NCI-H146 treated with DMSO at 0.1 percent for 48 hours (cell line): ENCODE measurements at regions not wholly inside any gene's neighbourhood (a gene's known extent, or its start where the extent isn't known, plus 50 kb on each side); places are given as distances from the start of the nearest gene placed in this dataset.
"Not testable (repeated sequence)": the region's sequence is repeated elsewhere in the genome, so short reads cannot be mapped to it uniquely, and the experiment has no call there.

Experiments used
- DNase-seq: peaks from one replicate; lab custom pipeline; 2025; ENCODE audit not compliant: unreplicated experiment; lab: John Stamatoyannopoulos, UW

DNA sequence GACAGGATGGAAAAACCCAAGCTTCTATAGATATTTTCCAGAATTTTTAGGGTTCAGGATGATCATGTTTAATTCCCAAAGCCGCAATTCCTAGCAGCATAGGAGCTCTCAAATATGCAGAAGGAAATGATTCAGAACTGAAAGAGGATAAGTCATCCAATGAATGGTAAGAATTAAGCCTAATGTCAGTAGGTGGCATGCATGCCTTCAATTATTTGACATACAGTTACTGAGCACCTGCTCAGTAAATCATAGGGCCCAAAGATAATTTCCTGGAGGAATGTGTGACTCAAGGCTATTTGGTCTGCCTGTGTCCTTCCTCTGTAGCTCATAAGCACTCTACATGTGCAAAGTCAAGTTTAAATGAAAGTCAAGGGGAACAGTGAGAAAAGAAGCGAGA is 116.8 kb upstream of the SLC38A4 start:
- DNase-seq = no peak

DNA sequence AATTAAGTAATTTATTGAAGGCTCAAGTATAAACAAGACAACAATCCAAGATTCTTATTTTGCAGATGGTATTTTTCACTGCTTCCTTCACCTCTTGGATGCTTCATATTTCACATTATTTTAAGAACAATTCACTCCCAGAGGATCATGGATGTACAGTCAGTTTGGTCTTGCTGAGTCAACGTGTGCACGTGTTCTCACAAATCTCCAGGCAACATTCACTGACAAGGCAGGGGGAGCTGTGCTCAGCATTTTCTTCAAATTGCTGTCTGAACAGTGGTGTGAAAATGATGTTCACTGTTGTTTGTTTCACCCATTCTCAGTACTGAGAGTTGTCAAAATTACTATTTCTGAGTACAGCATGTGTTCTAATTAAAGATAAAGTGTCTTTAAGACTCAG is 118.3 kb upstream of the SLC38A4 start:
- DNase-seq = no peak

DNA sequence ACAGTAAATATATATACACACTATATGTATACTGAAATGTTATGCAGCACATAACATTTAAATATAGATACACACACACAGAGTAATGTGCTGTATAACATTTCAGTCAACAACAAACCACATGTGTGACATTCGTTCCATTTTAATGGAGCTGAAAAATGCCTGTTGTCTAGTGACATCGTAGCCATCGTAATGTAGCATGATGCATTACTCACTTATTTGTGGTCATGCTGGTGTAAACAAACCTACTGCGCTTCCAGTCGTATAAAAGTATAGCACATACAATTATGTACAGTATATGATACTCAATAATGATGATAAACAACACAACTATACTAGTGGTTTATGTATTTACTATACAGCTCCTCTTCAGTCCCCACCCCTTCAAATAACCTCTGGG is 119.0 kb upstream of the SLC38A4 start:
- DNase-seq = no peak

DNA sequence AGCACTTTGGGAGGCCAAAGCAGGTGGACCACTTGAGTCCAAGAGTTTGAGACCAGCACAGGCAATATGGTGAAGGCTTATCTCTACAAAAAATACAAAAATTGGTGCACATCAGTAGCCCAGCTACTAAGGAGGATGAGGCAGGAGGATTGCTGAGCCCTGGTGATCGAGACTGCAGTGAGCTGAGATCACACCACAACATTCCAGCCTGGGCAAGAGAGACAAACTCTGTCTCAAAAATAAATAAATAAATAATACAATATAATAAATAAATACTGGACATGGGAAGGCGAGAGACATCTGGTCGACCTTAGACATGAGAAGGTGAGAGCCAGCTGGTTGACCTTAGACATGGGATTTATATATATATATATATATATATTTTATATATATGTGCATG is 119.8 kb upstream of the SLC38A4 start:
- no peak for DNase-seq

DNA sequence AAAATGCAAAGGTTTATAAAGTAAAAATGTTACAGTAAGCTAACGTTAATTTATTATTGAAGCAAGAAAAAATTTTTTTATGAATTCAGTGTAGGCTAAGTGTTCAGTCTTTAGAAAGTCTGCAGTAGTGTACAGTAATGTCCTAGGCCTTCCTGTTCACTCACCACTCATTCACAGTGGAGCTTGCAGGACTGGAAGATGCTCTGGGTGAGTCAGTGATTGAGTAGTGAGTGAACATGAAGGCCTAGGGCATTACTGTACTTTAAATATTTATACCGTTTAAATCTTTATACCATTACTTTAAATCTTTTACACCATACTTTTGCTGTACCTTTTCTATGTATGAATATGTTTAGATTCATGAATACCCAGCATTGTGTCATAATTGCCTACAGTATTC is 120.3 kb upstream of the SLC38A4 start:
- no peak for DNase-seq

DNA sequence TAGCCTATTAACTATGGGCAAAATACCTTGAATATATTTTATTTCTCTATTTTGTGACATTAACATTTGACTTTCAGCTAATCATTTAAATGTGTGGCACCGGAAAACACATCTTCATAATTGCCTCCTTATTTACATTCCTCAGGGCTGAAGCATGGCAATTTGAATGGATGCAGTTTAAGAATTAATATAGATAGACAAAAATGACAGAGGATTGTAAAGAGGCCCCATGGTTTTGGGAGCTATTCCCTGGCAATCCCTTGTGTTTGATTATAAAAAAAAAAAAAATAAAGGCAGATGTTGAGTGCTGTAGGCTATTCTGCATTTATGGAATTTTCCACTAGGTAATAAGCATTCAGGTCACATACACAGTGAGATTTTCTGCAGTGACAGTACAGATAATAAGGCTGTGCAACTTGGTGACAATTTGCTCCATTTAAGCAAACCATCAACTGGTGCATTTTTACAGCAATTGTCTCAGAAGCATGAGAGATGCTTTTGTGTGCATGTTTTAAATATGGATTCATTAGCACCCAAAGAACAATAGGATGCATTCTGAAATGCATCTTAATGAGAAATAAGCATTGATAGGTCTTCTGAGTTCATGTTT is 123.2 kb upstream of the SLC38A4 start:
- no peak for DNase-seq

DNA sequence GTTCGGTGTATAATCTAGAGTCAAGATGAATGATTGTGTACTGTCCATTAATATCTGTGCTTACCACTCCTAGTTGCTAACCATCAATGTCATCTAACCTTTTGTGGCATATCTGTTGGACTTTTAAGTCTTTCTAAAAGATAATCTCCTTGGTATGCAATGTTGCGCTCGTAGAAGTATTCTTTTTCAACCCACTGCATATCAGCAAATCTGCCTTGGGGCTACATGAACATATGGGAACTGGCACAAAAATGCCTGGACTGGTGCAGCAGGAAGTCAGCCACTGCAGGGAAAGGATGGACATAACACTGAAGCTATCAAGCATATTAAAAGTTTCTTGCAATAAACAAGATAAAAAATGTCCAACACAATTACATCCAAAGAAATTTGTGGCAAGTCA is 124.3 kb upstream of the SLC38A4 start:
- no peak for DNase-seq

DNA sequence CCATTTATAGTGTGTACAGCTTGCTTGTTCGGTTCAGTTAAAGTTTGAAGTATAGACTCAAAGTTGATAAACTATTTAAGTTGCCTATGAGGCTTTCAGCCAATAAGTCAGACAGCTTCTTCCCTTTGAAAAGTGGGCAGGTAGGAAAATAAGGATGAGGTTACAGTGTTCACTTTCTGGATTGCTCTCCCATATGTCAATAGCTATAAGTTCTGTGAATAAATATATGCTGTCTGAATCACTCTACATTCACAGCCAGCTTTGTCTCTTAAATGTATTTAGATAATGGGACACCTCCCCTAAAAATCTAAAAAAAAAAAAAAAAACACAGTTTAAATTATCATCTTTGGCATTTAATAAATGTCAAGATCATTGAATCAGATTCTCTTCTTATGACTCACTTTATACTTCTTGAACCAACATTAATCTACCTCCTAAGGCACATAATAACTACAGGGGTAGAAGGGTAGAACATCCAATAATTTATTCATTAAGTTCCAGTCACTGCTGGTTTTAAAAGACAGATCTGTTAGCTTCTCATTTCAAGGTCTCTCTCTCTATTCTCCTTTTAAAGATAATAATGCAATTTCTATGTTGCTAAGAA is 126.4 kb upstream of the PCED1B start:
- DNase-seq = no peak

DNA sequence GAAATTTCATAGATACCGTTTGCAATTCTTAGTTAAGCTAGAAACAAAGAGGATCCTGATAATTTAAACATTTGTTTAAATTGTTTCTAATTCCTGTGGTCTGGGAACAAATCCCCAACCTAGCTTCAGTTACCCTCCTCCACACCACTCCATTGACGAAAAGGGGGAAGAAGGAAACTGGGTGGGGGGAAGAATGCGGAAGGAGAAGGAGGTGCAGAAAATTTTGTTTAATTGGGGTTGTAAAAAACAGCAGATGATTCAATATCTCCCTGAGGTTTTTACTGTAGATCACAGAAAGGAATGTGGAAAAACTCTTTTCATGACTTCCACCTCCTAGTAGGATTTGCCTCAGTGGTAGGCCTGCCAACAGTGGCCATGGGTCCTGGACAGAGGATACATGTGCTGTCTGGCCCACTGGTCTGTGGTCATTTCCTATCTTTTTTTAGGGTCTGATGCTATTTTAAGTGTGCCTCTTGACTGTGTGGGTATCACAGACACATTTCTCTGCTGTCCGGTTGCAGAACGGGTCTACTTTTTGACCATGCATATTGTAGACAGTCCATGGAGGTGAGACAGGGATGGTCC is 122.9 kb upstream of the PCED1B start:
- DNase-seq = no peak

DNA sequence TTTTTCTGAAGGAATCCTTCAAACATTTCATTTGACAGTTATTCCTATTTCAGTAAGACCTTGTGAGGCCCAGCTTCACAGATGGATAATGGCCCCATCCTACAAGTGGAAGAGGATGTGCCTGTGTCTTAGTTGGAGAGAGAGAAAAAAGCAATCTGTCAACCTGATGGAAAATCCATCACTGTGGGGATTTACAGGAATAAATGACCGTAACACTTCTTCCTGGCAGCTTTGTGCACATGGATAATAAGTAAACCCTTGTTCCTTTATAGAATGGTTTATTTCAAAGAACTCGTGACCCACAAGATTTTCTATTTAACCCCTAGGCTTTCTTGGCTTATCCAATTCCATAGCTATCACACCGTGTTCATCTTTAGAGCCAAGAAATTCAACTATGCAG is 121.4 kb upstream of the PCED1B start:
- no peak for DNase-seq

DNA sequence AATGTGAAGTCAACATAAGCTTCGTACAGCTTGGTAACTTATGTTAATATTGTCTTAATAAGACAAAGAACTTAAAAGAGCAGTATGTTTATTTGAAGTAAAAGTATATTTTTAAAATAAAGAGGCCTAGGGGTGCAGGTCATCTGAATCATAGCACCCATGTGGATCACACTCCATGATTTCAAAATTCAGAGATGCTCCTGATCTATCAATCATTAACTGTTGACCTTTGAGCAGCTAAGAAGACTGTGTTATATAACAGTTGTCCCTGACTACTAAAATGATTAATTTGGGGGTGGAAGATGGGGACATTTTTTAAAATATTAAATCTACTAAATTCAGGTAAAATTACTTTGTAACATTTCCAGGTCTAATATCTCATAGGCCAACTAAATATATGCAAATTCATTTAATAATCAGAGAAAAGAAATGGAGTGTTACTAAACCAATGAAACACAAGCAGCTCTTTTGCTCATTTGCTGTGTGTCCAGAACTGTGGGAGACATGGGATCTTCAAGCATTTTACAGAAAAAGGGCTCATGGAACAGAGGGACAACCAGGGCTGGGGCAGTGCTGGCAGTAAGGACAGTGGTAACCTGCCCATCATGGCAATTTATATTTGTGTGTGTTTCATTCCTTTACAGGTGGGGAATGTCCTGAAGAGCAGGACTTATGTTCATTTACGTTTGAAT is 120.7 kb upstream of the PCED1B start:
- no peak for DNase-seq

DNA sequence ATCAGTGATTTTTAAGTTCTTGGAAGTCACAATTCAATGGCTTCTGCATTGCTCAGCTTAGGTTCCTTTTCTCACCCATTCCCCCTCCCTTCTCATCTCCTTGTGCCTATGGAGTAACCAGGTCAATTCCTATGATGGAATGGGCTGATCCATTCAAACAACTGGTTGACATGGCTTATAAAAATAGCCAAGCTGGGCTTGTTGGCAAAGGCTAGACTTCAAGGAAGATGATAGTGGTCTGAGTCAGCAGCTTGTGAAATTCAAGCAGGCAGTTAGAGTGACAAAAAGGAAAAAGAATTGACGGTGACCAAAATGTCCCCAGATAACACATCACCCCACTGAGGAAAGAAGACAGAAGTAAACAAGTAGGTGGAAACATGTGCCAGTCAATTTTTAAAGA is 119.9 kb upstream of the PCED1B start:
- no peak for DNase-seq

DNA sequence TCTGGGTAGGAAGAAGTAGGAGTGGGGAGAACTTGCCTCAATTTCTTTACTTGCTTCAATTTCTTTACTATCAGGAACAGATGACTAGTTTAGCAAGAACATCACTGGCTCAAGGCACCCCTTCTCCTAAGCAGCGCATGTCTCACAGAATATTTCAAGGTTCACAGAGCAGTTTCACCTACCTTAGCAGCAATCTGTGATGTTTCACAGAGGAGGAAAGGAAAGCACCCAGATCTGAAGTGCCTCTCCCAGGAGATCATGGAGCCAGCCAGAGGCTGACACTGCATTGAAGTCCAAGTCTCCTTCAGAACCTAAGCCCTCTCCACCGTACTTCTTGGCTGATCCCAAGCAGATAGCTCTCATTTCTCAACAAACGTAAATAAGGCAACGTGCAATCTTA is 118.7 kb upstream of the PCED1B start:
- no peak for DNase-seq

DNA sequence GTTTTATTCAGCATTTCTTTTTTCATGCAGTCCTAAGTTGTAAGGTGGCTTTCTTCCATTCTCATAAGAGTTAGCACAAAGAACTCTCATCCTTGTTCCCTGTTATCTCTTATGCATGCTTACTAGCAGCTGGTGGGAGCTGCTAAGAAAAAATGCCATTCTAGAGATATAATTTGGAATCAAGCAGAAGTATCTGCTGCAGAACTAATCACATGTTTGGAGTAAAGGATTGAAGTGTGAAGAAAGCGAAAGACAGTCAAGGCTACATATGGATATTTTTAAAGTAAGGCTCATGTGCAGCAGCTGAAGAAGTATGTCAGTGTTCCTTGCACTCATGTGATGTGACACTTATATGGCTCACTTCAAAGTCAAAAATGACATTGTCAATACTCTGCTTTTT is 116.2 kb upstream of the PCED1B start:
- no peak for DNase-seq

DNA sequence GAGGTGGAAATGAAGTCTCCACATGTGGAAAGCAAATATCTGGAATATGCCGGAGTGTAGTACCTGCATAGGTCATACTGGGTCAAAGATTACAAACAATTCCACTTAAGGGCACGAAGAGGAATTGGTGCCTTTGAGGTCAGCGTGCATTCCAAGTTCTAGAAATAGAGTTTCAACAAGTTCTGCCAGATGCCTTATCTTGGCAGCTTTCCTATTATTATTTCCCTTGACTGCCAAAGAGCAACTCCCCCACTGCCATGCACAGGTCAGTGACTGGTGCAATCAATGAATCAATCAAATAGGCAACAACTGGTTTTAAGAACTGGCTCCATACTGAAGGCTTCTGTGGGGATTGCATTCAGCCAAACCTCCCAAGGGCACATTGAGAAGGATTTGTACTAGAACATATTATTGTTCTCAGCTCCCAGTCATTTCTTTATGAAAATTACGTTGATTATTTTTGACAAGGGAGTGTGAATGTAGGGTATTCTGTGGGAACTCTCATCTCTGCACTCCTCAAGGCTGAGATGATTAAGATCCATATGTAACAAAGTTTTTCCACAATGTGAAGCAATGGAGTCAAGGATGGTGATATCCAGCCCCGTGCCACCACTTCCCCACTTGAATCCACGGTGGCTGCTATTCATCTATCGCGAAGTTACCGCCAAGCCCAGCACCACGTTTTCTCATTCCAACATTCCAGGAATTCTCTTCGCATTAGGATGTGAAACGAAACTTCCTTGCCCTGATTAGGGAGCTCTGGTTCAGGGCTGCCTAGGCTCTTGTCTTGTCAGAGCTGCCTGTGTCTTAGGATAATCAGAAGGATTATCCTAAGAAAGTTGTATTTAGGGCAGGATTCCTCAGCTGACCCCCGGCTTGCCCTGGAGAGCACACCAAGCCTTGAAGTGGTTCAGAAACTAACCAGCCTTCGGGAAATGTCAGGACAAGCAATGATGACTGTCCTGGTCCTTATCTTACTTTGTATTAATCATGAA is 115.1 kb upstream of the PCED1B start:
- no peak for DNase-seq

DNA sequence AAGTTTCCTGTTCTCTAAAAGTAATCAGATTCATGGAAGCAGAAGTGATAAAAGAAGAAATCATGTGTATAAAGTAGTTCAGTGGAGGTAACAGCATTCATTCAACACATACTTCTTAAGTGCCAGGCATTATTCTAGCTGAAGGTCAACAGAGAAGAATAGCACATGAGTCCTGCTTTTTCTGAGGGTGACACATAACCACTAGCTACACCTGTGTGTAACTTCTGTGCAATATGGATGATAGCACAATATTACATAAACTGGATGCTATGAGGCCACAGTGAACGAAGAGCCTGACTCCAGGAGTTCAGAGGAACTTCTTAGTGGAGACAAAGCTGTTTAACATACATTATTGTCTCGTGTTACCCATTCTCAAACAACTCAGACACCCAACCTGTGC is 114.3 kb upstream of the PCED1B start:
- no peak for DNase-seq

DNA sequence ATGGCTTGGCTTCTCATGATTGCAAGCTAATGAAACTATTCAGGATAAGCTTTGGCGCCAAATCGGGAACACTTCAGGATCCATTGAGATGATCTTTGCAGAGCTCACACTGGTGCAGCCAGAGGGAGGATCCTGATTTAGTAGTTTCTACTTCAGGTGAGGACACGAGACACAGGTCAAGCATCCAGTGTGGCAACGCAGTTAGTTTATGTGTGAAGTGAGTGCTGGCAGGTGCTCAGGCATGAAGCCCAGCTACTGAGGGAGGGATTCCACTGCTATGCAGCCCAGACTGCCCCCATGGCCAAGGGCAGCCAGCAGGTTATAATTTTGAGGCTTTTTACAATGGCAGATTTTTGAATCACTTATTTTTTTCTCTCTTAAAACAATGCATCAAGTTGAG is 113.5 kb upstream of the PCED1B start:
- DNase-seq = no peak

DNA sequence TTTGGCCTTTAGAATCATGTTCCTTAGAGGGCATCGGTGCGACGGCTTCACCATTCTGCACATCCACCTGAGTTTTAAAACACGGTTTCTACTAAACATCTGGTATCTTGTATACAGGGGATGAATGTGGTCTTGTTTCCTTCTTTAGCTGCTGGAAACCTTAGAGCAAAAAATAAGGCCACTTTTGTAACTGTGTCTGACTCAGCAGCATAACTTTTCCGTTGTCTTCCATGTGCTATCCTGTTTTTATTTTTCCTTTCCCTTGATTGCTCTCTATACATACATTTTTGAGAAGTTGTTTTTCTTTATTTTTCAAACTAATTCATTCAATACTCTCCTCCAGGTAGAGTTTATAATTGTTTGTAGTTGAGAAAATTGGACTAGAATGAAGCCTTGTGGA is 108.8 kb upstream of the PCED1B start:
- no peak for DNase-seq

DNA sequence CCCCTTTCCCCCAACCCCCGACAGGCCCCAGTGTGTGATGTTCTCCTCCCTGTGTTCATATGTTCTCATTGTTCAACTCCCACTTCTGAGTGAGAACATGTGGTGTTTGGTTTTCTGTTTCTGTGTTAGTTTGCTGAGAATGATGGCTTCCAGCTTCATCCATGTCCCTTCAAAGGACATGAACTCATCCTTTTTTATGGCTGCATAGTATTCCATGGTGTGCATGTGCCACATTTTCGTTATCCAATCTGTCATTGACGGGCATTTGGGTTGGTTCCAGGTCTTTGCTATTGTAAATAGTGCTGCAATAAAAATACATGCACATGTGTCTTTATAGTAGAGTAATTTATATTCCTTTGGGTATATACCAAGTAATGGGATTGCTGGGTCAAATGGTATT is 105.5 kb upstream of the PCED1B start:
- DNase-seq = not testable (repeated sequence)

DNA sequence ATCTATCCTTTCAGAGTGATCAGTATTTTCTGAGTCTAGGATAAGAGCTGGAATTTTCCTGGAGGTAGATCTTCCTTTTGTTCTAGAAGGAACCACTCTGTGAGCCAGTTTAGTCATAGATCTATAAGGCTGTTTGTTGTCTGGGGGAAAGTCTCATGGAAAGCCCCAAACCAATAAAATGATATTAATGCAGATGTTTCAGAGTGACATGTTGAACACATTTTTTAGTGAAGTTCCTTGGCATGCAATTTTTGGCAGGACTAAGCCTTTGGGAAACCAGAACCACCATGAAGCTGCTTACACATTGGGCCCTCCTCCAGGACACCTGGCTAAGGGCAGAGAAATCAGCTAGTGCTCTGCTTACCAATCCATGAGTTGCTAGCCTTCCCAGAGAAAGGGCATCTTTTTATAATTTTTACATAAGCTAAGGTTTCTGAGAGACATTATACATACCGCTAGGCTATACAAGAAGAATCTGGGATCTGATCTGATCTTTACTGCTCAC is 101.5 kb upstream of the PCED1B start:
- no peak for DNase-seq

DNA sequence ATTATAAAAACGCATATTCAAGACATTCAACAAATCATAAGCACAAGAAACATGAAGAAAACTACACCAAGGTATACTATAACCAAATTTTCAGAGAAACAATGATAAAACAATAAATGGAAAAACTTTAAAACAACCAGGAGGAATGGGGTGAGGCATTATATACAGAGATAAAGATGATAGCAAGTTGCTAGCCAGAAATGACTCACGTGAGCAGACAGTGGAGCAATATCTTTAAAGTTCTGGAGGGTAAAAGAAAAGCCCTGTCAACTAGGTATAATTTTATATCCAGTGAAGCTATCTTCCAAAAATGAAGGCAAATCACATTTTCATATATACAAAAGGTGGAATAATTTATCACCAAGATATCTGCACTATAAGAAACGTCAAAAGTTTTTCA is 97.8 kb upstream of the PCED1B start:
- DNase-seq = no peak
